GM23338 (cell line): ENCODE measurements at regions not wholly inside any gene's neighbourhood (a gene's known extent, or its start where the extent isn't known, plus 50 kb on each side); places are given as distances from the start of the nearest gene placed in this dataset.

ENCODE experiments used
- ATAC-seq: fragments of 200-7000 bp; cut with Tn5 transposase; 3 replicates; pipeline ENCODE4 v1.9.1; 2020
- DNase-seq: peaks from one replicate; pipeline ENCODE4 v3.0.0-alpha.2; 2015; ENCODE audit warnings: low spot score
- H2AFZ ChIP-seq: fragments of 200-600 bp; sonication (generic); 2 replicates; pipeline ENCODE4 v1.8.0; 2016; ENCODE audit warnings: antibody characterized with exemption, mild to moderate bottlenecking, moderate library complexity
- H3F3A ChIP-seq: fragments of 200-600 bp; sonication (generic); replicated peaks from 2 replicates; pipeline ENCODE4 v1.8.0; 2017; ENCODE audit warnings: antibody characterized with exemption, mixed run types, low read depth
- H3K27ac ChIP-seq: fragments of 200-600 bp; sonication (generic); 2 replicates; pipeline ENCODE4 v1.6.1; 2016; ENCODE audit warnings: low read depth
- H3K27me3 ChIP-seq: fragments of 200-600 bp; sonication (generic); 2 replicates; pipeline ENCODE4 v1.8.0; 2016; ENCODE audit warnings: mild to moderate bottlenecking, mixed run types, moderate library complexity; ENCODE audit not compliant: insufficient read depth
- H3K36me3 ChIP-seq: fragments of 200-600 bp; sonication (generic); 2 replicates; pipeline ENCODE4 v1.8.0; 2016; ENCODE audit warnings: mild to moderate bottlenecking; ENCODE audit not compliant: insufficient read depth
- H3K4me1 ChIP-seq: fragments of 200-600 bp; sonication (generic); 2 replicates; pipeline ENCODE4 v1.8.0; 2016; ENCODE audit warnings: mild to moderate bottlenecking, moderate library complexity; ENCODE audit not compliant: insufficient read depth
- H3K4me2 ChIP-seq: fragments of 200-600 bp; sonication (generic); 2 replicates; pipeline ENCODE4 v1.7.1; 2017; ENCODE audit warnings: mixed run types
- H3K4me3 ChIP-seq: fragments of 200-600 bp; sonication (generic); 2 replicates; pipeline ENCODE4 v1.6.1; 2016; ENCODE audit warnings: mixed run types
- H3K79me2 ChIP-seq: fragments of 200-600 bp; sonication (generic); replicated peaks from 2 replicates; pipeline ENCODE4 v1.8.0; 2017; ENCODE audit warnings: mild to moderate bottlenecking; ENCODE audit not compliant: insufficient read depth
- H3K9me2 ChIP-seq: fragments of 200-600 bp; sonication (generic); 2 replicates; pipeline ENCODE4 v1.8.0; 2017; ENCODE audit not compliant: insufficient read depth
- H4K20me1 ChIP-seq: fragments of 200-600 bp; sonication (generic); replicated peaks from 2 replicates; pipeline ENCODE4 v1.8.0; 2017; ENCODE audit warnings: mild to moderate bottlenecking; ENCODE audit not compliant: insufficient read depth
- H3K27ac Mint-ChIP-seq: 2 replicates; pipeline ENCODE4 v1.8.0; 2020; ENCODE audit warnings: inconsistent platforms, mild to moderate bottlenecking, moderate library complexity, mixed read lengths
- H3K27me3 Mint-ChIP-seq: 3 replicates; pipeline ENCODE4 v1.8.0; 2022; ENCODE audit warnings: low read depth, mild to moderate bottlenecking, moderate library complexity, mixed read lengths, inconsistent platforms; ENCODE audit not compliant: insufficient read depth, poor library complexity
- H3K36me3 Mint-ChIP-seq: 3 replicates; pipeline ENCODE4 v1.8.0; 2021; ENCODE audit warnings: low read depth, mild to moderate bottlenecking, inconsistent platforms, moderate library complexity, mixed read lengths
- H3K4me1 Mint-ChIP-seq: 3 replicates; pipeline ENCODE4 v1.8.0; 2020; ENCODE audit warnings: mild to moderate bottlenecking, inconsistent platforms, mixed read lengths
- H3K4me3 Mint-ChIP-seq: 3 replicates; pipeline ENCODE4 v1.8.0; 2021; ENCODE audit warnings: moderate library complexity, mild to moderate bottlenecking, inconsistent platforms, mixed read lengths
- H3K9me3 Mint-ChIP-seq: 3 replicates; pipeline ENCODE4 v1.8.0; 2020; ENCODE audit warnings: moderate library complexity, mild to moderate bottlenecking, inconsistent platforms, mixed read lengths
- CREB1 ChIP-seq: fragments of 250-450 bp; sonication (Bioruptor Pico); IDR thresholded peaks from 2 replicates; pipeline ENCODE4 v1.5.0; 2020; ENCODE audit warnings: low read depth, mild to moderate bottlenecking, moderate library complexity
- EZH2 ChIP-seq: fragments of 200-600 bp; sonication (generic); IDR thresholded peaks from one replicate; pipeline ENCODE4 v1.8.0; 2017; ENCODE audit warnings: antibody characterized with exemption, mild to moderate bottlenecking, low read depth; ENCODE audit not compliant: unreplicated experiment
- EZH2phosphoT487 ChIP-seq: fragments of 200-600 bp; sonication (generic); IDR thresholded peaks from one replicate; pipeline ENCODE4 v1.8.1; 2018; ENCODE audit warnings: antibody characterized with exemption; ENCODE audit not compliant: unreplicated experiment
- NANOG ChIP-seq: IDR thresholded peaks from 2 replicates; pipeline ENCODE4 v1.6.1; 2016; ENCODE audit warnings: antibody characterized with exemption, borderline replicate concordance
- POLR2AphosphoS5 ChIP-seq: IDR thresholded peaks from 2 replicates; pipeline ENCODE4 v1.6.1; 2016; ENCODE audit warnings: antibody characterized with exemption, low read depth
- STAT1 ChIP-seq: IDR thresholded peaks from one replicate; pipeline ENCODE4 v1.6.1; 2016; ENCODE audit warnings: antibody characterized with exemption; ENCODE audit not compliant: unreplicated experiment
- ZNF114 ChIP-seq: fragments of 250-450 bp; sonication (Bioruptor Pico); IDR thresholded peaks from 2 replicates; pipeline ENCODE4 v1.5.0; 2020; ENCODE audit warnings: mild to moderate bottlenecking, moderate library complexity
- ZNF331 ChIP-seq: fragments of 250-450 bp; sonication (Bioruptor Pico); IDR thresholded peaks from 2 replicates; pipeline ENCODE4 v1.5.0; 2020; ENCODE audit warnings: low read depth, mild to moderate bottlenecking, moderate library complexity
- TF ChIP-seq, protein P1 (sequence below): IDR thresholded peaks from 2 replicates; pipeline ENCODE4 v1.6.1; 2016; ENCODE audit warnings: antibody characterized with exemption
- TF ChIP-seq, protein P2 (sequence below), 2 experiments: fragments of 200-600 bp in 1 of 2; sonication (generic) in 1 of 2; conservative IDR thresholded peaks; 2 replicates each; pipeline versions ENCODE4 v1.5.1 to v1.6.1; 2016 to 2017; ENCODE audit warnings: antibody characterized with exemption in 2 of 2, low read depth in 2 of 2, mild to moderate bottlenecking in 2 of 2, moderate library complexity in 1 of 2
- TF ChIP-seq, protein P3 (sequence below): IDR thresholded peaks from one replicate; pipeline ENCODE4 v1.6.1; 2018; ENCODE audit warnings: antibody characterized with exemption; ENCODE audit not compliant: unreplicated experiment

DNA sequence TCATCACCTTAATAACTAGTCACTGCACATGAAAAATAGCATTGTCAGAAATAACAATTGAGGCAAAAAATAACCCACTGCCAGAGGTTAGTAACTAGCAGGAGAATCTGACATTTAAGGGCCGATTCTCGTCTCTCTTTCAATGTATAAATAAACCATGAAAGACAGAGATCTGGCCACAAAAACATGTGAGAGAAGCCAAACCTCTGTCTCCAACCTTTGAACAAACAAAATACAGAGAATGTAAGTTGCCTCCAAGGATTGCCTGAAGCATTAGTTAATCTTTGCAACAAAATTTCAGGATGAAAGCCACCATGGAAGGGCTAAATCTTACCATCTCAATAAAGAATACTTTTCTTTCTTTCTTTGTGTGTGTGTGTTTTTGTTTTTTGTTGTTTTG, 257.4 kb upstream of the TMTC1 start (continued):
- TF ChIP-seq, protein P1, sequence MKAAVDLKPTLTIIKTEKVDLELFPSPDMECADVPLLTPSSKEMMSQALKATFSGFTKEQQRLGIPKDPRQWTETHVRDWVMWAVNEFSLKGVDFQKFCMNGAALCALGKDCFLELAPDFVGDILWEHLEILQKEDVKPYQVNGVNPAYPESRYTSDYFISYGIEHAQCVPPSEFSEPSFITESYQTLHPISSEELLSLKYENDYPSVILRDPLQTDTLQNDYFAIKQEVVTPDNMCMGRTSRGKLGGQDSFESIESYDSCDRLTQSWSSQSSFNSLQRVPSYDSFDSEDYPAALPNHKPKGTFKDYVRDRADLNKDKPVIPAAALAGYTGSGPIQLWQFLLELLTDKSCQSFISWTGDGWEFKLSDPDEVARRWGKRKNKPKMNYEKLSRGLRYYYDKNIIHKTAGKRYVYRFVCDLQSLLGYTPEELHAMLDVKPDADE, result no peak
- no peak for TF ChIP-seq STAT1
- no peak for TF ChIP-seq POLR2AphosphoS5
- TF ChIP-seq, protein P2, sequence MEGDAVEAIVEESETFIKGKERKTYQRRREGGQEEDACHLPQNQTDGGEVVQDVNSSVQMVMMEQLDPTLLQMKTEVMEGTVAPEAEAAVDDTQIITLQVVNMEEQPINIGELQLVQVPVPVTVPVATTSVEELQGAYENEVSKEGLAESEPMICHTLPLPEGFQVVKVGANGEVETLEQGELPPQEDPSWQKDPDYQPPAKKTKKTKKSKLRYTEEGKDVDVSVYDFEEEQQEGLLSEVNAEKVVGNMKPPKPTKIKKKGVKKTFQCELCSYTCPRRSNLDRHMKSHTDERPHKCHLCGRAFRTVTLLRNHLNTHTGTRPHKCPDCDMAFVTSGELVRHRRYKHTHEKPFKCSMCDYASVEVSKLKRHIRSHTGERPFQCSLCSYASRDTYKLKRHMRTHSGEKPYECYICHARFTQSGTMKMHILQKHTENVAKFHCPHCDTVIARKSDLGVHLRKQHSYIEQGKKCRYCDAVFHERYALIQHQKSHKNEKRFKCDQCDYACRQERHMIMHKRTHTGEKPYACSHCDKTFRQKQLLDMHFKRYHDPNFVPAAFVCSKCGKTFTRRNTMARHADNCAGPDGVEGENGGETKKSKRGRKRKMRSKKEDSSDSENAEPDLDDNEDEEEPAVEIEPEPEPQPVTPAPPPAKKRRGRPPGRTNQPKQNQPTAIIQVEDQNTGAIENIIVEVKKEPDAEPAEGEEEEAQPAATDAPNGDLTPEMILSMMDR (conservative IDR thresholded peaks at IDR 0.05; ENCODE audit: low read depth in 2 of 2), result no peak
- no peak for TF ChIP-seq ZNF331 (CRISPR knock-in tag)
- TF ChIP-seq, protein P3, sequence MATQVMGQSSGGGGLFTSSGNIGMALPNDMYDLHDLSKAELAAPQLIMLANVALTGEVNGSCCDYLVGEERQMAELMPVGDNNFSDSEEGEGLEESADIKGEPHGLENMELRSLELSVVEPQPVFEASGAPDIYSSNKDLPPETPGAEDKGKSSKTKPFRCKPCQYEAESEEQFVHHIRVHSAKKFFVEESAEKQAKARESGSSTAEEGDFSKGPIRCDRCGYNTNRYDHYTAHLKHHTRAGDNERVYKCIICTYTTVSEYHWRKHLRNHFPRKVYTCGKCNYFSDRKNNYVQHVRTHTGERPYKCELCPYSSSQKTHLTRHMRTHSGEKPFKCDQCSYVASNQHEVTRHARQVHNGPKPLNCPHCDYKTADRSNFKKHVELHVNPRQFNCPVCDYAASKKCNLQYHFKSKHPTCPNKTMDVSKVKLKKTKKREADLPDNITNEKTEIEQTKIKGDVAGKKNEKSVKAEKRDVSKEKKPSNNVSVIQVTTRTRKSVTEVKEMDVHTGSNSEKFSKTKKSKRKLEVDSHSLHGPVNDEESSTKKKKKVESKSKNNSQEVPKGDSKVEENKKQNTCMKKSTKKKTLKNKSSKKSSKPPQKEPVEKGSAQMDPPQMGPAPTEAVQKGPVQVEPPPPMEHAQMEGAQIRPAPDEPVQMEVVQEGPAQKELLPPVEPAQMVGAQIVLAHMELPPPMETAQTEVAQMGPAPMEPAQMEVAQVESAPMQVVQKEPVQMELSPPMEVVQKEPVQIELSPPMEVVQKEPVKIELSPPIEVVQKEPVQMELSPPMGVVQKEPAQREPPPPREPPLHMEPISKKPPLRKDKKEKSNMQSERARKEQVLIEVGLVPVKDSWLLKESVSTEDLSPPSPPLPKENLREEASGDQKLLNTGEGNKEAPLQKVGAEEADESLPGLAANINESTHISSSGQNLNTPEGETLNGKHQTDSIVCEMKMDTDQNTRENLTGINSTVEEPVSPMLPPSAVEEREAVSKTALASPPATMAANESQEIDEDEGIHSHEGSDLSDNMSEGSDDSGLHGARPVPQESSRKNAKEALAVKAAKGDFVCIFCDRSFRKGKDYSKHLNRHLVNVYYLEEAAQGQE, result no peak
- TF ChIP-seq EZH2phosphoT487, result no peak
- no peak for TF ChIP-seq ZNF114 (CRISPR knock-in tag)
- TF ChIP-seq NANOG, result no peak
- TF ChIP-seq EZH2, result no peak

DNA sequence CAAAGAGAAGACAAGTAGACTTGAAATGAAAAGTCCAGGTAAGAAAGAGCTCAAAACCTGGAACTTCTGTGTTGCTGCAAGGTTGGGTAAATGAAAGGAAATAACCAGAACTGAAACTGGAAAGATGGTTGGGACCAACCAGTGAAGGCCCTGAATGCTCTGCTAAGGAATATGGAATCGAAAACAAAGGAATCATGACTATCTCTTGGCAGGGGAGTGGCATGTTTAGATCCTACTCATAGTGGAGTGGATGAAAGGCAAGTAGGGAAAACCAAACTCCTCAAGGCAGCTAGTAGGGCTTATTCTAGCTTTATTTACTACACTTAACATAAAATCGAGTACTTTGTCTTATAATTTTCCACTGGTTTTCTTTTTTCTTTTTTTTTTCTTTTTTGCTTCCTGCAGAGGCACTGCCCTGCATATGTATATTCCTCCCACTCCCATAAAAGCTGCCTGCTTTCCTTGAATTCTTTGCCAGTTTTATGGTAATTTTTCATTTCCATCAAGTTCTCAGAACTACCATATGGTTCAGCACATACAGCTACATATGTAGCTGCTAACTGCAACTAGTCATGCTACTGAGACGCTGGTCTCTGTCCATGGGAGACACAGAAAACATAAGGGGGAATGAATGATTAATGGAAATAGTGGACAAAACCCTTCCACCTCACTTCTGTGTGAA, 247.1 kb upstream of the TMTC1 start:
- H3K27ac Mint-ChIP-seq, result no peak overlapping the region; the same call in 1 of the 2 replicates
- no peaks in the 10 kb centered on the region for H3K4me1 Mint-ChIP-seq
- Histone ChIP-seq H3K9me2 (0 out of 2 replicates have a peak, but pooled peaks cover 3% of the 10 kb centered on the region), H3K79me2 (no peaks in the 10 kb centered on the region), H3K4me3 (no peak overlapping the region), H3K27ac (no peak overlapping the region), H3K36me3 (no peaks in the 10 kb centered on the region), H3F3A (no peaks in the 10 kb centered on the region), H3K4me1 (no peaks in the 10 kb centered on the region), H2AFZ (no peak overlapping the region), H4K20me1 (no peaks in the 10 kb centered on the region), H3K4me2 (no peak overlapping the region), H3K27me3 (no peaks in the 10 kb centered on the region)
- ATAC-seq (no peak), DNase-seq (no peak)
- H3K9me3 Mint-ChIP-seq, result peaks cover 2% of the 10 kb centered on the region; the same call in 2 of the 3 replicates
- H3K27me3 Mint-ChIP-seq, result no peaks in the 10 kb centered on the region
- TF ChIP-seq EZH2 (no peak), CREB1 (CRISPR knock-in tag) (no peak), NANOG (no peak)
- H3K4me3 Mint-ChIP-seq, result no peak overlapping the region
- no peaks in the 10 kb centered on the region for H3K36me3 Mint-ChIP-seq
